SK-N-SH (cell line): ENCODE measurements at regions not wholly inside any gene's neighbourhood (a gene's known extent, or its start where the extent isn't known, plus 50 kb on each side); places are given as distances from the start of the nearest gene placed in this dataset.

Experiments
- CTCF ChIA-PET: fragments of 300-600, 350-600 bp; formaldehyde crosslinking; extraction: SDS; loops from one replicate; lab custom pipeline; 2021; lab: Yijun Ruan, JAX
- POLR2A ChIA-PET: fragments of 350-600 bp; sonication (Branson Sonifier 250); formaldehyde crosslinking; extraction: SDS; loops from one replicate; lab custom pipeline; 2020; ENCODE audit warnings: antibody characterized with exemption, inconsistent platforms; lab: Yijun Ruan, JAX
- DNase-seq: peaks from one replicate; pipeline ENCODE4 v3.0.0; 2012
- H2AFZ ChIP-seq: fragments of 200-600 bp; sonication (generic); 2 replicates; pipeline ENCODE4 v1.8.1; 2016; ENCODE audit warnings: antibody characterized with exemption, mild to moderate bottlenecking, low read depth
- H3F3A ChIP-seq: fragments of 200-600 bp; sonication (generic); replicated peaks from 2 replicates; pipeline ENCODE3; 2016; ENCODE audit warnings: antibody characterized with exemption, mild to moderate bottlenecking; ENCODE audit not compliant: insufficient read depth
- H3K27ac ChIP-seq, 2 experiments: fragments of 200-500 bp in 1 of 2; fragments of 200-600 bp in 1 of 2; sonication (Bioruptor generic) in 1 of 2; sonication (generic), shearing (Covaris generic) in 1 of 2; 2 replicates each; pipeline versions ENCODE4 v1.5.1 to v1.6.1; 2014 to 2016; ENCODE audit warnings: low read depth in 2 of 2, inconsistent platforms in 1 of 2, low read length in 1 of 2, mild to moderate bottlenecking in 1 of 2, mixed read lengths in 1 of 2
- H3K27me3 ChIP-seq: fragments of 200-600 bp; sonication (generic), shearing (Covaris generic); 2 replicates; pipeline ENCODE4 v1.6.1; 2016; ENCODE audit warnings: mixed run types; ENCODE audit not compliant: insufficient read depth
- H3K36me3 ChIP-seq, 2 experiments: fragments of 200-500 bp in 1 of 2; fragments of 200-600 bp in 1 of 2; sonication (Bioruptor generic) in 1 of 2; sonication (generic) in 1 of 2; replicated peaks in 1 of 2; 2 replicates each; pipeline versions ENCODE3 to v1.5.1; 2014 to 2016; ENCODE audit warnings: low read length in 1 of 2, mild to moderate bottlenecking in 1 of 2; ENCODE audit not compliant: insufficient read depth in 2 of 2, control insufficient read depth in 1 of 2
- H3K4me1 ChIP-seq, 2 experiments: fragments of 200-500 bp in 1 of 2; fragments of 200-600 bp in 1 of 2; sonication (Bioruptor generic) in 1 of 2; sonication (generic), shearing (Covaris generic) in 1 of 2; 2 replicates each; pipeline versions ENCODE4 v1.5.1 to v1.6.1; 2014 to 2016; ENCODE audit warnings: low read depth in 1 of 2, low read length in 1 of 2, mixed run types in 1 of 2; ENCODE audit not compliant: insufficient read depth in 2 of 2, control insufficient read depth in 1 of 2
- H3K4me2 ChIP-seq: fragments of 200-600 bp; sonication (generic), shearing (Covaris generic); 2 replicates; pipeline ENCODE4 v1.6.1; 2017; ENCODE audit warnings: mixed run types
- H3K4me3 ChIP-seq, 2 experiments: fragments of 200-500 bp in 1 of 2; fragments of 200-600 bp in 1 of 2; sonication (Bioruptor generic) in 1 of 2; sonication (generic), shearing (Covaris generic) in 1 of 2; 2 replicates each; pipeline versions ENCODE4 v1.5.1 to v1.8.1; 2014 to 2016; ENCODE audit warnings: low read depth in 2 of 2, inconsistent platforms in 1 of 2, low read length in 1 of 2, mild to moderate bottlenecking in 1 of 2, mixed read lengths in 1 of 2, moderate library complexity in 1 of 2
- H3K79me2 ChIP-seq: fragments of 200-600 bp; sonication (generic); 2 replicates; pipeline ENCODE4 v1.8.1; 2017; ENCODE audit warnings: mild to moderate bottlenecking; ENCODE audit not compliant: insufficient read depth
- H3K9ac ChIP-seq: fragments of 200-600 bp; sonication (generic); 2 replicates; pipeline ENCODE4 v1.6.1; 2017; ENCODE audit warnings: mixed run types
- H3K9me2 ChIP-seq: fragments of 200-600 bp; sonication (generic); 2 replicates; pipeline ENCODE4 v1.6.1; 2017; ENCODE audit warnings: mixed run types
- H3K9me3 ChIP-seq: fragments of 200-600 bp; sonication (generic); 2 replicates; pipeline ENCODE4 v1.6.1; 2017; ENCODE audit warnings: mixed run types, mild to moderate bottlenecking, moderate library complexity
- H4K20me1 ChIP-seq: fragments of 200-600 bp; sonication (generic); 2 replicates; pipeline ENCODE4 v1.6.1; 2017; ENCODE audit warnings: mild to moderate bottlenecking, mixed run types; ENCODE audit not compliant: insufficient read depth
- CTCF ChIP-seq: fragments of 200-600 bp; sonication (generic); IDR thresholded peaks from 2 replicates; pipeline ENCODE4 v1.6.1; 2017; ENCODE audit warnings: antibody characterized with exemption, mild to moderate bottlenecking, moderate library complexity
- ELF1 ChIP-seq: IDR thresholded peaks from 2 replicates; pipeline ENCODE4 v1.4.0; 2012
- FOXJ3 ChIP-seq: sonication (generic); formaldehyde crosslinking; IDR thresholded peaks from 2 replicates; pipeline ENCODE4 v1.5.1; 2020; ENCODE audit warnings: mild to moderate bottlenecking, missing genetic modification reagents
- GATA2 ChIP-seq: sonication (generic); formaldehyde crosslinking; IDR thresholded peaks from 2 replicates; pipeline ENCODE4 v1.5.0; 2020; ENCODE audit warnings: mild to moderate bottlenecking, missing genetic modification reagents
- MXI1 ChIP-seq: IDR thresholded peaks from 2 replicates; pipeline ENCODE4 v1.6.1; 2012; ENCODE audit warnings: mild to moderate bottlenecking, low read depth, low read length, improper control_type of control experiment
- NFIC ChIP-seq: IDR thresholded peaks from 2 replicates; pipeline ENCODE4 v1.4.0; 2012; ENCODE audit warnings: borderline replicate concordance
- NRF1 ChIP-seq: IDR thresholded peaks from 2 replicates; pipeline ENCODE4 v1.6.1; 2012; ENCODE audit warnings: low read depth, mild to moderate bottlenecking, low read length
- PBX3 ChIP-seq: IDR thresholded peaks from 2 replicates; pipeline ENCODE4; 2012
- POLR2AphosphoS5 ChIP-seq: IDR thresholded peaks from 2 replicates; pipeline ENCODE4 v1.6.1; 2012; ENCODE audit warnings: low read depth, low read length
- RAD21 ChIP-seq: IDR thresholded peaks from 2 replicates; pipeline ENCODE4 v1.6.1; 2012; ENCODE audit warnings: mild to moderate bottlenecking, low read length
- RXRA ChIP-seq: IDR thresholded peaks from 2 replicates; pipeline ENCODE4 v1.4.0; 2012; ENCODE audit warnings: low read depth, mild to moderate bottlenecking, borderline replicate concordance
- TAF1 ChIP-seq: IDR thresholded peaks from 2 replicates; pipeline ENCODE4 v1.6.1; 2012; ENCODE audit warnings: low read depth, mild to moderate bottlenecking, low read length, moderate library complexity, borderline replicate concordance
- TEAD4 ChIP-seq: IDR thresholded peaks from 2 replicates; pipeline ENCODE4 v1.4.0; 2012; ENCODE audit warnings: mild to moderate bottlenecking, borderline replicate concordance; ENCODE audit not compliant: insufficient read depth
- USF1 ChIP-seq: IDR thresholded peaks from 2 replicates; pipeline ENCODE4 v1.4.0; 2012; ENCODE audit warnings: low read depth, borderline replicate concordance
- YY1 ChIP-seq: IDR thresholded peaks from 2 replicates; pipeline ENCODE4 v1.4.0; 2012; ENCODE audit warnings: low read depth, mild to moderate bottlenecking
- ZBTB33 ChIP-seq: IDR thresholded peaks from 2 replicates; pipeline ENCODE4 v1.4.0; 2012; ENCODE audit warnings: low read depth, borderline replicate concordance
- WGBS: methylation state at CpG from one replicate; pipeline ENCODE4 v1.1.6; 2017; ENCODE audit warnings: low lambda C conversion rate; 5-methylcytosine and 5-hydroxymethylcytosine counted together

- Histone ChIP-seq H3K36me3 (no peaks in the 10 kb centered on the region), H3K4me3 (no peak overlapping the region), H3K9ac (no peak overlapping the region), H3K27ac (no peak overlapping the region), H3K4me1 (no peaks in the 10 kb centered on the region), H3K27me3 (peaks cover 73% of the 10 kb centered on the region), H3K9me3 (no peaks in the 10 kb centered on the region), H3K9me2 (no peaks in the 10 kb centered on the region), H3K79me2 (no peaks in the 10 kb centered on the region), H3K4me2 (no peak overlapping the region), H4K20me1 (no peaks in the 10 kb centered on the region), H2AFZ (no peak overlapping the region), H3F3A (peaks cover 11% of the 10 kb centered on the region)
- no peak for DNase-seq
- TF ChIP-seq CTCF, result peak; percentile 29; the same call in 1 of the 2 replicates
- no peak for TF ChIP-seq GATA2 (CRISPR knock-in tag)
- TF ChIP-seq PBX3, result no peak
- POLR2A ChIA-PET, result no interaction called here
- 11% methylated on average over 12 of the region's 15 CpGs for WGBS
- CTCF ChIA-PET, result no interaction called here
Measured at GRCh38 chr16:86856946-86857586, 278.7 kb downstream of the FOXL1 start.

DNA sequence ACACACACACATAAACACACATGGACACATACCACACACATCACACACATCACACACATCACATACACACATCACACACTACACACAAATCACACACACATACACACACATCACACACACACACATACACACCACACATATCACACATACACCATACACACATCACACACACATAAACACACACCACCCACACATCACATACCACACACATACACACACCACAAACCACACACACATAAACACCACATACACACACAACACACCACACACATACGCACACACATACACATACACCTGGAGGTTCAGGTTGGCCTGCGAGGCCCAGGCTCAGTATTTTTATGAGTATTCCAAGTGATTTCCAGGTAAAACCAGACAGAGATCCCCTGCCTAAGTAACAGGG lies 279.5 kb downstream of the FOXL1 start:
- H3K79me2 ChIP-seq, result no peaks in the 10 kb centered on the region
- WGBS, result 53% methylated on average over 2 of the region's 2 CpGs
- ChIA-PET POLR2A (no interaction called here), CTCF (no interaction called here)
- H4K20me1 ChIP-seq, result no peaks in the 10 kb centered on the region
- no peaks in the 10 kb centered on the region for H3K9me2 ChIP-seq
- H3K4me3 ChIP-seq, result no peak overlapping the region
- H3F3A ChIP-seq, result peaks cover 11% of the 10 kb centered on the region
- H3K27me3 ChIP-seq, result peaks cover 68% of the 10 kb centered on the region
- no peaks in the 10 kb centered on the region for H3K36me3 ChIP-seq
- no peaks in the 10 kb centered on the region for H3K4me1 ChIP-seq
- TF ChIP-seq USF1, result no peak
- no peak for TF ChIP-seq TAF1
- no peaks in the 10 kb centered on the region for H3K9me3 ChIP-seq
- no peak overlapping the region for H3K27ac ChIP-seq
- no peak overlapping the region for H3K4me2 ChIP-seq
- DNase-seq, result no peak
- no peak overlapping the region for H3K9ac ChIP-seq
- no peak overlapping the region for H2AFZ ChIP-seq

DNA sequence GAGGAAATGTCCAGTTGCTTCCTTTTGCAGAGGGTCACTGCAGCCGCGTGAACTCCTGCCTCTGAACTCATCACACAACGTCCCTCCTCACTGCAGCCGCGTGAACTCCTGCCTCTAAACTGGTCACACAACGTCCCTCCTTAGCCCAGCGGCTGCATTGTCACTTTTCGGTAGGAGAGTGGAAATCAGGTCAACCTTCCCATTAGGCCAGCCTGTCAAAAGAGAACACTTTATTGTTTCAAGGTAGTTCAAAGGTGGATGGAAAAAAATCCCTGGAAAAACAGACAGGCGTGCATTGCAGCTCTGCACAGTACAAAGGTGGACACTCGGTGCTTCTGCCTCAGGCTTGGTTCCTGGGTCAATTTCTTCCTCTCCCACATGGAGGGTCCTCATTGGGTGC lies 280.2 kb downstream of the FOXL1 start:
- CTCF ChIA-PET, result no interaction called here
- H3K79me2 ChIP-seq, result no peaks in the 10 kb centered on the region
- TF ChIP-seq FOXJ3, result no peak
- TF ChIP-seq MXI1, result no peak
- TF ChIP-seq NRF1, result no peak
- no peak for TF ChIP-seq ZBTB33
- TF ChIP-seq TEAD4, result no peak
- TF ChIP-seq RAD21, result no peak
- TF ChIP-seq POLR2AphosphoS5, result no peak
- TF ChIP-seq RXRA, result no peak
- TF ChIP-seq NFIC, result no peak
- no peak for TF ChIP-seq YY1
- TF ChIP-seq ELF1, result no peak
- TF ChIP-seq, all 33 proteins: peak for 0
- Histone ChIP-seq H3K27ac (no peak overlapping the region), H3F3A (peaks cover 11% of the 10 kb centered on the region), H3K4me3 (no peak overlapping the region), H3K9ac (no peak overlapping the region), H3K9me3 (no peaks in the 10 kb centered on the region), H4K20me1 (no peaks in the 10 kb centered on the region), H2AFZ (no peak overlapping the region), H3K27me3 (peaks cover 71% of the 10 kb centered on the region; the same call in 1 of the 2 replicates), H3K4me2 (no peak overlapping the region), H3K36me3 (no peaks in the 10 kb centered on the region), H3K9me2 (no peaks in the 10 kb centered on the region), H3K4me1 (no peaks in the 10 kb centered on the region)
- POLR2A ChIA-PET, result no interaction called here
- DNase-seq, result no peak
- 41% methylated on average over 10 of the region's 10 CpGs for WGBS
